Liver (tissue), 8 donors: ENCODE measurements at regions not wholly inside any gene's neighbourhood (a gene's known extent, or its start where the extent isn't known, plus 50 kb on each side); places are given as distances from the start of the nearest gene placed in this dataset.
A peak's percentile ranks its signal among the peaks of the same experiment; 100 is the strongest.

Source experiments
- DNase-seq: peaks from one replicate; pipeline ENCODE4 v3.0.0-alpha.2; 2017; ENCODE audit warnings: low spot score
- H3K27ac ChIP-seq, 2 donors: one replicate each; pipeline ENCODE4 v1.7.0; 2013; ENCODE audit warnings: inconsistent platforms in 2 of 2, low read length in 2 of 2, control low read depth in 1 of 2, low read depth in 1 of 2, mild to moderate bottlenecking in 1 of 2
- H3K27me3 ChIP-seq, 4 donors: one replicate each; pipeline versions ENCODE4 v1.6.1 to v1.7.0; 2013; ENCODE audit warnings: low read length in 3 of 4, inconsistent platforms in 1 of 4, mild to moderate bottlenecking in 1 of 4, moderate library complexity in 1 of 4; ENCODE audit not compliant: control insufficient read depth in 4 of 4, insufficient read depth in 4 of 4
- H3K36me3 ChIP-seq, 4 donors: one replicate each; pipeline versions ENCODE4 v1.6.1 to v1.7.0; 2013; ENCODE audit warnings: low read length in 3 of 4, mild to moderate bottlenecking in 3 of 4, low read depth in 1 of 4, moderate library complexity in 1 of 4; ENCODE audit not compliant: control insufficient read depth in 4 of 4, insufficient read depth in 3 of 4
- H3K4me1 ChIP-seq, 4 donors: one replicate each; pipeline versions ENCODE4 v1.6.1 to v1.7.0; 2013; ENCODE audit warnings: low read length in 3 of 4, mild to moderate bottlenecking in 3 of 4, moderate library complexity in 1 of 4; ENCODE audit not compliant: control insufficient read depth in 4 of 4, insufficient read depth in 4 of 4
- H3K4me3 ChIP-seq, 3 donors: one replicate each; pipeline versions ENCODE4 v1.6.1 to v1.7.0; 2013; ENCODE audit warnings: low read length in 3 of 3, control low read depth in 1 of 3, low read depth in 1 of 3, mild to moderate bottlenecking in 1 of 3
- H3K9ac ChIP-seq, 2 donors: one replicate each; pipeline ENCODE4 v1.7.0; 2013; ENCODE audit warnings: low read length in 2 of 2, mild to moderate bottlenecking in 2 of 2, moderate library complexity in 2 of 2, control low read depth in 1 of 2, low read depth in 1 of 2
- H3K9me3 ChIP-seq, 4 donors: one replicate each; pipeline versions ENCODE4 v1.6.1 to v1.7.0; 2013; ENCODE audit warnings: low read length in 3 of 4; ENCODE audit not compliant: control insufficient read depth in 4 of 4
- CTCF ChIP-seq: fragments of 150-350 bp; IDR thresholded peaks from 2 replicates; pipeline ENCODE4 v1.5.1; 2017; ENCODE audit warnings: improper control_type of control experiment, low read depth, low read length; ENCODE audit not compliant: missing input control
- EGR1 ChIP-seq, 2 donors: IDR thresholded peaks; 2 replicates each; pipeline ENCODE4 v1.6.1; 2016 to 2018; ENCODE audit warnings: antibody characterized with exemption in 2 of 2, low read depth in 2 of 2
- FOXA1 ChIP-seq: IDR thresholded peaks from 2 replicates; pipeline ENCODE4 v1.6.1; 2016; ENCODE audit warnings: antibody characterized with exemption
- FOXA2 ChIP-seq: IDR thresholded peaks from 2 replicates; pipeline ENCODE4 v1.6.1; 2016; ENCODE audit warnings: antibody characterized with exemption
- GABPA ChIP-seq, 2 donors: IDR thresholded peaks in 1 of 2; conservative IDR thresholded peaks in 1 of 2; 2 replicates each; pipeline ENCODE4 v1.6.1; 2016; ENCODE audit warnings: antibody characterized with exemption in 2 of 2, mild to moderate bottlenecking in 1 of 2, moderate library complexity in 1 of 2
- HNF4A ChIP-seq, 2 donors: conservative IDR thresholded peaks; 2 replicates each; pipeline ENCODE4 v1.6.1; 2016; ENCODE audit warnings: antibody characterized with exemption in 2 of 2, mild to moderate bottlenecking in 2 of 2
- HNF4G ChIP-seq: IDR thresholded peaks from 2 replicates; pipeline ENCODE4 v1.6.1; 2016; ENCODE audit warnings: antibody characterized with exemption
- JUND ChIP-seq, 2 donors: IDR thresholded peaks; 2 replicates each; pipeline ENCODE4 v1.6.1; 2016; ENCODE audit warnings: antibody characterized with exemption in 2 of 2
- NR2F2 ChIP-seq: IDR thresholded peaks from 2 replicates; pipeline ENCODE4 v1.6.1; 2016; ENCODE audit warnings: antibody characterized with exemption
- RAD21 ChIP-seq, 2 donors: IDR thresholded peaks; 2 replicates each; pipeline ENCODE4 v1.6.1; 2016; ENCODE audit warnings: antibody characterized with exemption in 2 of 2, mild to moderate bottlenecking in 2 of 2
- REST ChIP-seq: IDR thresholded peaks from 2 replicates; pipeline ENCODE4 v1.6.1; 2016; ENCODE audit warnings: antibody characterized with exemption, mild to moderate bottlenecking
- RXRA ChIP-seq, 2 donors: IDR thresholded peaks; 2 replicates each; pipeline ENCODE4 v1.6.1; 2017 to 2018; ENCODE audit warnings: antibody characterized with exemption in 2 of 2, mild to moderate bottlenecking in 1 of 2
- SP1 ChIP-seq: IDR thresholded peaks from 2 replicates; pipeline ENCODE4 v1.6.1; 2018; ENCODE audit warnings: antibody characterized with exemption, mild to moderate bottlenecking
- TAF1 ChIP-seq: conservative IDR thresholded peaks from 2 replicates; pipeline ENCODE4 v1.6.1; 2016; ENCODE audit warnings: antibody characterized with exemption, mild to moderate bottlenecking
- YY1 ChIP-seq: IDR thresholded peaks from 2 replicates; pipeline ENCODE4 v1.6.1; 2016; ENCODE audit warnings: antibody characterized with exemption, mild to moderate bottlenecking
- WGBS: extraction: QIAGEN DNeasy Blood & Tissue Kit; methylation state at CpG from one replicate; pipeline ENCODE4 v1.1.7; 2013; 5-methylcytosine and 5-hydroxymethylcytosine counted together
- TF ChIP-seq, protein P1 (sequence below): IDR thresholded peaks from 2 replicates; pipeline ENCODE4 v1.6.1; 2016; ENCODE audit warnings: antibody characterized with exemption
- TF ChIP-seq, protein P2 (sequence below): IDR thresholded peaks from 2 replicates; pipeline ENCODE4 v1.6.1; 2016; ENCODE audit warnings: antibody characterized with exemption
- TF ChIP-seq, protein P3 (sequence below): IDR thresholded peaks from 2 replicates; pipeline ENCODE4 v1.6.1; 2016; ENCODE audit warnings: antibody characterized with exemption
- donor health status: healthy.
- donor health status: healthy.
- donor health status: healthy.
- donor health status: healthy.
- donor health status: healthy.

- H3K9me3 ChIP-seq = no peaks in the 10 kb centered on the region
- no peak for DNase-seq
- peak in 1 of 2 donors; percentile 53 for TF ChIP-seq RAD21 (IDR thresholded peaks at IDR 0.05)
- peak in 1 of 2 donors; percentile 19 for TF ChIP-seq GABPA (IDR thresholded peaks at IDR 0.05 in 1 of 2, conservative IDR thresholded peaks at IDR 0.05 in 1 of 2)
- TF ChIP-seq RXRA (IDR thresholded peaks at IDR 0.05) = peak; percentile 90 to 92
- peak; percentile 92 for TF ChIP-seq SP1
- no peak for TF ChIP-seq NR2F2
- TF ChIP-seq, protein P1, sequence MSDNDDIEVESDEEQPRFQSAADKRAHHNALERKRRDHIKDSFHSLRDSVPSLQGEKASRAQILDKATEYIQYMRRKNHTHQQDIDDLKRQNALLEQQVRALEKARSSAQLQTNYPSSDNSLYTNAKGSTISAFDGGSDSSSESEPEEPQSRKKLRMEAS = peak; percentile 75
- peak; percentile 71 to 79 for TF ChIP-seq HNF4A (conservative IDR thresholded peaks at IDR 0.05)
- peak; percentile 33 for TF ChIP-seq REST
- TF ChIP-seq, protein P2, sequence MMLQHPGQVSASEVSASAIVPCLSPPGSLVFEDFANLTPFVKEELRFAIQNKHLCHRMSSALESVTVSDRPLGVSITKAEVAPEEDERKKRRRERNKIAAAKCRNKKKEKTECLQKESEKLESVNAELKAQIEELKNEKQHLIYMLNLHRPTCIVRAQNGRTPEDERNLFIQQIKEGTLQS = peak; percentile 93
- no peak for TF ChIP-seq CTCF
- TF ChIP-seq JUND (IDR thresholded peaks at IDR 0.05) = peak; percentile 71 to 86
- peak; percentile 89 for TF ChIP-seq YY1
- peak; percentile 27 for TF ChIP-seq HNF4G
- TF ChIP-seq FOXA1 = peak; percentile 85
- no peak for TF ChIP-seq TAF1
- peak in 1 of 2 donors; percentile 31 for TF ChIP-seq EGR1 (IDR thresholded peaks at IDR 0.05; ENCODE audit: low read depth in 2 of 2)
- peak; percentile 79 for TF ChIP-seq FOXA2
- TF ChIP-seq, protein P3, sequence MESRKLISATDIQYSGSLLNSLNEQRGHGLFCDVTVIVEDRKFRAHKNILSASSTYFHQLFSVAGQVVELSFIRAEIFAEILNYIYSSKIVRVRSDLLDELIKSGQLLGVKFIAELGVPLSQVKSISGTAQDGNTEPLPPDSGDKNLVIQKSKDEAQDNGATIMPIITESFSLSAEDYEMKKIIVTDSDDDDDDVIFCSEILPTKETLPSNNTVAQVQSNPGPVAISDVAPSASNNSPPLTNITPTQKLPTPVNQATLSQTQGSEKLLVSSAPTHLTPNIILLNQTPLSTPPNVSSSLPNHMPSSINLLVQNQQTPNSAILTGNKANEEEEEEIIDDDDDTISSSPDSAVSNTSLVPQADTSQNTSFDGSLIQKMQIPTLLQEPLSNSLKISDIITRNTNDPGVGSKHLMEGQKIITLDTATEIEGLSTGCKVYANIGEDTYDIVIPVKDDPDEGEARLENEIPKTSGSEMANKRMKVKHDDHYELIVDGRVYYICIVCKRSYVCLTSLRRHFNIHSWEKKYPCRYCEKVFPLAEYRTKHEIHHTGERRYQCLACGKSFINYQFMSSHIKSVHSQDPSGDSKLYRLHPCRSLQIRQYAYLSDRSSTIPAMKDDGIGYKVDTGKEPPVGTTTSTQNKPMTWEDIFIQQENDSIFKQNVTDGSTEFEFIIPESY = peak; percentile 75
- H3K4me3 ChIP-seq = no peak overlapping the region
- WGBS = 20% methylated on average over 6 of the region's 6 CpGs
- H3K36me3 ChIP-seq = no peaks in the 10 kb centered on the region
- H3K27me3 ChIP-seq = no peaks in the 10 kb centered on the region
- peak overlapping the region; percentile 62 to 72 for H3K27ac ChIP-seq
- peaks cover 6 to 29% (median 24%) of the 10 kb centered on the region in 4 donors for H3K4me1 ChIP-seq
- no peak overlapping the region for H3K9ac ChIP-seq
Observed at GRCh38 chr5:35416217-35416988, 186.1 kb upstream of the PRLR start.
